Duodenal mucosa (tissue), 2 donors: ENCODE measurements at regions not wholly inside any gene's neighbourhood (a gene's known extent, or its start where the extent isn't known, plus 50 kb on each side); places are given as distances from the start of the nearest gene placed in this dataset.
"Not testable (repeated sequence)": the region's sequence is repeated elsewhere in the genome, so short reads cannot be mapped to it uniquely, and the experiment has no call there.

Source experiments
- H3K27ac ChIP-seq: one replicate; pipeline ENCODE4 v1.7.0; 2013; ENCODE audit warnings: low read depth, low read length
- H3K27me3 ChIP-seq, 2 donors: one replicate each; pipeline ENCODE4 v1.7.0; 2013; ENCODE audit warnings: low read length in 2 of 2, control low read depth in 1 of 2; ENCODE audit not compliant: insufficient read depth in 2 of 2, control insufficient read depth in 1 of 2
- H3K36me3 ChIP-seq, 2 donors: one replicate each; pipeline ENCODE4 v1.7.0; 2013; ENCODE audit warnings: low read length in 2 of 2, control low read depth in 1 of 2; ENCODE audit not compliant: insufficient read depth in 2 of 2, control insufficient read depth in 1 of 2
- H3K4me1 ChIP-seq, 2 donors: one replicate each; pipeline ENCODE4 v1.7.0; 2013; ENCODE audit warnings: low read length in 2 of 2, control low read depth in 1 of 2; ENCODE audit not compliant: insufficient read depth in 2 of 2, control insufficient read depth in 1 of 2
- H3K4me3 ChIP-seq, 2 donors: one replicate each; pipeline ENCODE4 v1.7.0; 2013; ENCODE audit warnings: low read length in 2 of 2, low read depth in 1 of 2
- H3K9ac ChIP-seq, 2 donors: one replicate each; pipeline ENCODE4 v1.7.0; 2013; ENCODE audit warnings: low read length in 2 of 2, low read depth in 1 of 2
- H3K9me3 ChIP-seq, 2 donors: one replicate each; pipeline ENCODE4 v1.7.0; 2013; ENCODE audit warnings: low read length in 2 of 2, control low read depth in 1 of 2; ENCODE audit not compliant: control insufficient read depth in 1 of 2

GRCh38 chr13:81138353-81138980 lies 797.5 kb upstream of the SPRY2 start:
- H3K9me3 ChIP-seq = no peaks in the 10 kb centered on the region
- no peaks in the 10 kb centered on the region for H3K27me3 ChIP-seq
- H3K9ac ChIP-seq = no peak overlapping the region
- peaks cover 0 to 7% of the 10 kb centered on the region in 2 donors for H3K4me1 ChIP-seq
- no peak overlapping the region for H3K4me3 ChIP-seq
- no peaks in the 10 kb centered on the region for H3K36me3 ChIP-seq
- no peak overlapping the region for H3K27ac ChIP-seq

GRCh38 chr13:81133066-81133465 lies 792.1 kb upstream of the SPRY2 start:
- Histone ChIP-seq H3K36me3 (no peaks in the 10 kb centered on the region), H3K27ac (no peak overlapping the region)

GRCh38 chr13:81117416-81117815 lies 776.5 kb upstream of the SPRY2 start:
- Histone ChIP-seq H3K4me1 (peaks cover 0 to 4% of the 10 kb centered on the region in 2 donors), H3K9me3 (no peaks in the 10 kb centered on the region), H3K9ac (no peak overlapping the region), H3K36me3 (no peaks in the 10 kb centered on the region), H3K4me3 (no peak overlapping the region), H3K27me3 (no peaks in the 10 kb centered on the region), H3K27ac (no peak overlapping the region)

More at GRCh38 chr13:81133066-81133465, 792.1 kb upstream of the SPRY2 start:
- no peak overlapping the region for H3K4me3 ChIP-seq
- no peaks in the 10 kb centered on the region for H3K9me3 ChIP-seq
- H3K4me1 ChIP-seq = peaks cover 0 to 7% of the 10 kb centered on the region in 2 donors
- no peaks in the 10 kb centered on the region for H3K27me3 ChIP-seq
- H3K9ac ChIP-seq = no peak overlapping the region

GRCh38 chr13:81116461-81117282 lies 775.7 kb upstream of the SPRY2 start:
- no peaks in the 10 kb centered on the region for H3K36me3 ChIP-seq
- peak overlapping the region; percentile 47 to 52 for H3K4me3 ChIP-seq
- no peaks in the 10 kb centered on the region for H3K27me3 ChIP-seq
- H3K9me3 ChIP-seq = no peaks in the 10 kb centered on the region
- H3K4me1 ChIP-seq = peaks cover 0 to 4% of the 10 kb centered on the region in 2 donors
- H3K9ac ChIP-seq = no peak overlapping the region
- no peak overlapping the region for H3K27ac ChIP-seq

- Histone ChIP-seq H3K4me3 (no peak overlapping the region), H3K9me3 (no peaks in the 10 kb centered on the region), H3K4me1 (peaks cover 4 to 8% of the 10 kb centered on the region in 2 donors), H3K36me3 (no peaks in the 10 kb centered on the region), H3K27me3 (no peaks in the 10 kb centered on the region), H3K9ac (no peak overlapping the region), H3K27ac (no peak overlapping the region)
Observed at GRCh38 chr13:81109026-81109425, 768.1 kb upstream of the SPRY2 start.

GRCh38 chr13:81106348-81106747 lies 765.4 kb upstream of the SPRY2 start:
- H3K27ac ChIP-seq = no peak overlapping the region
- H3K4me3 ChIP-seq = no peak overlapping the region
- no peaks in the 10 kb centered on the region for H3K9me3 ChIP-seq
- no peaks in the 10 kb centered on the region for H3K36me3 ChIP-seq
- no peaks in the 10 kb centered on the region for H3K27me3 ChIP-seq
- H3K4me1 ChIP-seq = peaks cover 4 to 8% of the 10 kb centered on the region in 2 donors
- H3K9ac ChIP-seq = no peak overlapping the region

GRCh38 chr13:81104035-81104715 lies 763.2 kb upstream of the SPRY2 start:
- no peak overlapping the region for H3K9ac ChIP-seq
- no peaks in the 10 kb centered on the region for H3K36me3 ChIP-seq
- H3K4me1 ChIP-seq = peaks cover 4 to 8% of the 10 kb centered on the region in 2 donors
- H3K9me3 ChIP-seq = no peaks in the 10 kb centered on the region
- no peaks in the 10 kb centered on the region for H3K27me3 ChIP-seq
- H3K27ac ChIP-seq = no peak overlapping the region
- H3K4me3 ChIP-seq = no peak overlapping the region

GRCh38 chr13:81102066-81102465 lies 761.1 kb upstream of the SPRY2 start:
- not testable (repeated sequence) for H3K9ac ChIP-seq, H3K9me3 ChIP-seq, H3K27ac ChIP-seq

GRCh38 chr13:81089371-81090157 lies 748.6 kb upstream of the SPRY2 start:
- no peaks in the 10 kb centered on the region for H3K9me3 ChIP-seq
- no peaks in the 10 kb centered on the region for H3K4me1 ChIP-seq
- H3K27me3 ChIP-seq = no peaks in the 10 kb centered on the region
- H3K36me3 ChIP-seq = no peaks in the 10 kb centered on the region
- no peak overlapping the region for H3K9ac ChIP-seq
- no peak overlapping the region for H3K4me3 ChIP-seq
- no peak overlapping the region for H3K27ac ChIP-seq

More at GRCh38 chr13:81102066-81102465, 761.1 kb upstream of the SPRY2 start:
- not testable (repeated sequence) for H3K4me1 ChIP-seq, H3K27me3 ChIP-seq, H3K36me3 ChIP-seq, H3K4me3 ChIP-seq
